GM20000 (cell line): ENCODE measurements at regions not wholly inside any gene's neighbourhood (a gene's known extent, or its start where the extent isn't known, plus 50 kb on each side); places are given as distances from the start of the nearest gene placed in this dataset.

ENCODE experiments used
- DNase-seq: peaks from one replicate; pipeline ENCODE4 v3.0.0; 2012; ENCODE audit warnings: low spot score
- TF ChIP-seq, protein P1 (sequence below): IDR thresholded peaks from 2 replicates; pipeline ENCODE4 v1.5.1; 2012; ENCODE audit warnings: mild to moderate bottlenecking, control low read depth; ENCODE audit errors: extremely low read depth, missing control alignments

DNA sequence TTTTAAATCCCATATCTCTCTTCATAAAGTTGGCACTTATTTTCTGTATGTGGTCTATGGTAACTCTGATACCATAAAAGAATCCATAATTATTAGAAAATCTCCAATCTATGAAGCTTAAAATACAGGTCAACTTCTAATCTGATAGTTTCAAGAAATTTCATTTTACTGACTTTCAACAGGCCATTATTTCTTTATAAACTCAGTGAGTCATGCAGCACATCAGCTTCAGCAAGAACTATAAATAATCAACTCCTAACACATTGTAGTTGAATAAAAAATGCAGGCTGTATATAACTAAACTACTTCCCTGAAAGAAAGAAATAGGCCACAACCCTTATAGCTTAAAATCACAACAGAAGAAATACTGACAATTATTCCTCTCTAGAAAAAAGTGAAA, 204.3 kb upstream of the CCDC150 start:
- no peak for DNase-seq
- TF ChIP-seq, protein P1, sequence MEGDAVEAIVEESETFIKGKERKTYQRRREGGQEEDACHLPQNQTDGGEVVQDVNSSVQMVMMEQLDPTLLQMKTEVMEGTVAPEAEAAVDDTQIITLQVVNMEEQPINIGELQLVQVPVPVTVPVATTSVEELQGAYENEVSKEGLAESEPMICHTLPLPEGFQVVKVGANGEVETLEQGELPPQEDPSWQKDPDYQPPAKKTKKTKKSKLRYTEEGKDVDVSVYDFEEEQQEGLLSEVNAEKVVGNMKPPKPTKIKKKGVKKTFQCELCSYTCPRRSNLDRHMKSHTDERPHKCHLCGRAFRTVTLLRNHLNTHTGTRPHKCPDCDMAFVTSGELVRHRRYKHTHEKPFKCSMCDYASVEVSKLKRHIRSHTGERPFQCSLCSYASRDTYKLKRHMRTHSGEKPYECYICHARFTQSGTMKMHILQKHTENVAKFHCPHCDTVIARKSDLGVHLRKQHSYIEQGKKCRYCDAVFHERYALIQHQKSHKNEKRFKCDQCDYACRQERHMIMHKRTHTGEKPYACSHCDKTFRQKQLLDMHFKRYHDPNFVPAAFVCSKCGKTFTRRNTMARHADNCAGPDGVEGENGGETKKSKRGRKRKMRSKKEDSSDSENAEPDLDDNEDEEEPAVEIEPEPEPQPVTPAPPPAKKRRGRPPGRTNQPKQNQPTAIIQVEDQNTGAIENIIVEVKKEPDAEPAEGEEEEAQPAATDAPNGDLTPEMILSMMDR = no peak

DNA sequence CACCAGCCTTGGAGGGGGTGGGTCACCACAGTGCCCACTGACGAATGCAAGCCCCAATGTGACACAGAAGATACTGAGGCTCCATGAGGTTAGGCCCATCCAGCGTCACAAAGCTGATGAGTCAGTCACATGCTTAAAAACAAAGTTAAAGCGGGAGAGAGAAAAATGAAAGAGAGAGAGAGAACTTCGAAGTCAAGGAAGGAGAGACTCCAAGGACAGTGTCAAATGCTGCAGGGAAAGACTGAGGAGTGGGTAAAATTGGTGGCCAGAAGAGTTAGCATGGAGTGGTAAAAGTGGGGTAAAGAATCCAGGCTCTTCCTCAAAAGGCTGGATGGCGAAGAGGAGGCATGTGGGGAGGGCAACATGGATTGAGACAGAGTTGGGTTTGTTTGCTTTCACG, 201.9 kb upstream of the CCDC150 start:
- no peak for DNase-seq
- TF ChIP-seq, protein P1 = no peak

DNA sequence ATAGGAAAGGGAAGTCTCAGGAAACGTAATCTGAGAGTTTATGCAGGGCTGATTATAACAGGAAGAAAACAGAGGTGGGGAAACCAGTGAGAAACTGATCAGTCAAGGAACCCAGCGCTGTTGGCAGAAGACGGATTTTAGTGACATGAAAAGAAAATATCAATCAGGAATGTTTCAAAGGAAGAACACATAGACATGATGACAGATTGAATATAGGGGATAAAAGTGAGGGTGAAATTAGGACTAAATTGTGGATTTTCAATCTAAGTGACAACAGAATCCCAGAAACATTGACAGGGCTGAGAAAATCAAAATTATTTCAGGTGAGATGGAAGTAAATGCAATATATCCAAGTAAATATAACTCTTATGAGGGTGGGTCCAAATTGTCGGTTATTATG, 199.8 kb upstream of the CCDC150 start:
- DNase-seq = no peak
- TF ChIP-seq, protein P1 = no peak

DNA sequence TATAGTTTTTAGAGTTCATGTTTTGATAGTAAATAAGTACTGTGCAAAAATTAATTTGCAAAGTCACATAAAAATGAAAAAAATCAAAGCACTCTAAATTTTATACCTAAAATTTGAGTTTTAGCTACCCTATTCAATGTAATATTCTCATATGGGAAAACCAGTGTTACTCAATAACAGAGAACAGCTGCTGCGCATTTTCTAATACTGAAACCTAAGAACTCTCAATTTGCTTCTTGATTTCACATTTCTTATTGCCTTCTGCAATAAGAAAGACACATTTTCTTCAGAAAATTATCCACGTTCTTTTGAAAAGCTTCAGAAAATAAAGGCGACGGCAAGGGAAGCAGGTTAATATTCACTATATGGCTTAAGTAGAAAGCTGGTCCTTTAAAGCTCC, 199.1 kb upstream of the CCDC150 start:
- no peak for DNase-seq
- TF ChIP-seq, protein P1 = no peak

DNA sequence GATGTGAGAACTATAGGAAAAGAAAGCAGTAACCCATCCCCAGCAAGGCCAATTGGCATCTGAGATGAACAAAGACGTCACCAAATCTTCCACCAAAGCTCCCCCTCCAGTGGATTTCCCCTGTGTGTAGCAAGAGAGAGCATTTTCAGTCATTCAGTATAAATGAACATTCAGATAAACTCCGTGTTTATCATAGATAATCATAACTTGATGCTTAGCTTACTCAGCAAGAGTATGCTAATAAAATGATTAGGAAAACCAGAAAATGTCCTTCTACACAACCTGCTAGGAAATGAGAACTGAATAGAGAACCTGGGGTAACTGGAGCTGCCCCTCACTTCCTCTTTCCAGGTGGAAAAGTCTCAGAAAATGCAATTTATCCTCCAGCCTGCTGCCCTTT, 198.0 kb upstream of the CCDC150 start:
- peak; percentile 53 for DNase-seq
- TF ChIP-seq, protein P1 = no peak

DNA sequence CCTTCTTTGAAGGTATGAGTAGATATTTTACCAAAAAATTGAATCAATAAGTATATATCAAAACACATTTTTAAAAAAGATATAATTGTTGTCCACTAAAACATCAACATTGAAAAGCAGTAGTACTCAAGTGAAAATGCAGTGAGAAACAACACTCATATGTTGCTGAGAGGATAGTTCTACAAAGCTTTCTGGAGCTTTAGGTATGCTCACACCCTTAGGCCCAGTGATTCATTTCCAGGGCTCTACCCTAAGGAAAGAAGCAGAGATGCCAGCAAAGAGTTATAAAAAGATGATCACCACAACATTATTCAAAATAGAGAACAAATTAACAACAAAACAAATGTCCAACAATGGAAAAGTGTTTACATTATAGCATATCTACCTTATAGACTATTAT, 197.3 kb upstream of the CCDC150 start:
- no peak for DNase-seq
- TF ChIP-seq, protein P1 = no peak

DNA sequence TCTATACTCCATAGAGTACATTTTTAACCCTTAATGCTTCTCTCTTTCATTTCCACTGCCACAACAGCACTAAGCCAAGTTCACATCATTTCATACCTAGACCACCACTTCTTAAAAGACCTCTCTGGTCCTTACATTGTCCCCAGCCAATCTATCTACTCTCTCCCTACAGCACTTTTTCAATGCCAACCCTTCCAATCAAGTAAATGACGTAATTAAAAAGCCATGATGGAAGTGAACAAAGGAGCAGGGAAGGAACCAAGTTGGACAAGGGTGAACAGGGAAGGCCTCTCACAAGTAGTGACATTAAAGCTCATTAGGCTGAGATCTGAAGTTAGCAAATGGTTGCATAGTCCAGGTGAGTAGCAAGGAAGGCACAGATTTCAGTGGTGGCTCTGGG, 195.1 kb upstream of the CCDC150 start:
- TF ChIP-seq, protein P1 = no peak
- DNase-seq = no peak
